ENCODE measurements at regions not wholly inside any gene's neighbourhood (a gene's known extent, or its start where the extent isn't known, plus 50 kb on each side); places are given as distances from the start of the nearest gene placed in this dataset.

DNA sequence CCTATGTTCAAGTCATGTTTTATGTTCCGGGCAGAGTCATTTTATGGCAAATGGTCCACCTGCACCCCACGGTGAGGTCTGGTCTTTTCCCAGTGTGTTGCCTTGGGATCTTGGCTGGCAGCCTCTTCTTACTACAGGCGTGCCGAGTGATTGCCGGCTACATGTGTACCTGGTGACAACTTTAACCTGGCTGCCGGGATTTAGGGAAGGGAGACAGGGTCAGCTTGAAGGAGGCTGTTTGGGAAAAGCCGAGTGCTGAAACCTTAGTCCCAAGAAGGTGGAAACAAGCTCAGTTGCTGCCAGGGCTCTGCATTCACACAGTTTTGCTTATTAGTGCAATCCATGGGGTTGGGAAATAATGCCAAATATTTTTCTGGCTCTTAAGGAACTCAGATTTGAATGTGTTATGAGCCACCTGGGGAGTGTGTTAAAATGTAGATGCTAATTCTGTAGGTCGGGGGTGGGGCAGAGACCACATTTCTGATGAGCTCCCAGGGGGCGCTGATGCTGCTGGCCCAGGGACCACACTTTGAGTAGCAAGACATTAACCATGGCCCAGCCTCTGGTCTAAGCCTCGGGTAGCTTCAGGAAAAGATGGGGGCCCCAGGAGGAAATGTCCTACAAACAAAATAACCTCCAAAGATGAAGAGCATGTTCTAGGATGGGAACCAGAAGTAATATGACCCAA lies 179.6 kb downstream of the TBX5 start:
- Histone ChIP-seq H3K27me3 (replicated peaks; ENCODE audit: insufficient read depth) (peaks cover 3% of the 10 kb centered on the region), H3K4me3 (no peak overlapping the region), H3K4me1 (replicated peaks) (no peaks in the 10 kb centered on the region), H3K27ac (no peak overlapping the region), H3K9me3 (no peaks in the 10 kb centered on the region), H3K36me3 (no peaks in the 10 kb centered on the region)
- intact Hi-C loops (cut with DNase I), result no loop called here
- TF ChIP-seq POLR2A (IDR thresholded peaks at IDR 0.05), result no peak
- TF ChIP-seq, protein P1, sequence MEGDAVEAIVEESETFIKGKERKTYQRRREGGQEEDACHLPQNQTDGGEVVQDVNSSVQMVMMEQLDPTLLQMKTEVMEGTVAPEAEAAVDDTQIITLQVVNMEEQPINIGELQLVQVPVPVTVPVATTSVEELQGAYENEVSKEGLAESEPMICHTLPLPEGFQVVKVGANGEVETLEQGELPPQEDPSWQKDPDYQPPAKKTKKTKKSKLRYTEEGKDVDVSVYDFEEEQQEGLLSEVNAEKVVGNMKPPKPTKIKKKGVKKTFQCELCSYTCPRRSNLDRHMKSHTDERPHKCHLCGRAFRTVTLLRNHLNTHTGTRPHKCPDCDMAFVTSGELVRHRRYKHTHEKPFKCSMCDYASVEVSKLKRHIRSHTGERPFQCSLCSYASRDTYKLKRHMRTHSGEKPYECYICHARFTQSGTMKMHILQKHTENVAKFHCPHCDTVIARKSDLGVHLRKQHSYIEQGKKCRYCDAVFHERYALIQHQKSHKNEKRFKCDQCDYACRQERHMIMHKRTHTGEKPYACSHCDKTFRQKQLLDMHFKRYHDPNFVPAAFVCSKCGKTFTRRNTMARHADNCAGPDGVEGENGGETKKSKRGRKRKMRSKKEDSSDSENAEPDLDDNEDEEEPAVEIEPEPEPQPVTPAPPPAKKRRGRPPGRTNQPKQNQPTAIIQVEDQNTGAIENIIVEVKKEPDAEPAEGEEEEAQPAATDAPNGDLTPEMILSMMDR (IDR thresholded peaks at IDR 0.05), result no peak
- no peak for TF ChIP-seq POLR2AphosphoS5 (IDR thresholded peaks at IDR 0.05)
- DNase-seq (ENCODE audit: low spot score), result no peak
- 66% methylated on average over 10 of the region's 10 CpGs for WGBS

DNA sequence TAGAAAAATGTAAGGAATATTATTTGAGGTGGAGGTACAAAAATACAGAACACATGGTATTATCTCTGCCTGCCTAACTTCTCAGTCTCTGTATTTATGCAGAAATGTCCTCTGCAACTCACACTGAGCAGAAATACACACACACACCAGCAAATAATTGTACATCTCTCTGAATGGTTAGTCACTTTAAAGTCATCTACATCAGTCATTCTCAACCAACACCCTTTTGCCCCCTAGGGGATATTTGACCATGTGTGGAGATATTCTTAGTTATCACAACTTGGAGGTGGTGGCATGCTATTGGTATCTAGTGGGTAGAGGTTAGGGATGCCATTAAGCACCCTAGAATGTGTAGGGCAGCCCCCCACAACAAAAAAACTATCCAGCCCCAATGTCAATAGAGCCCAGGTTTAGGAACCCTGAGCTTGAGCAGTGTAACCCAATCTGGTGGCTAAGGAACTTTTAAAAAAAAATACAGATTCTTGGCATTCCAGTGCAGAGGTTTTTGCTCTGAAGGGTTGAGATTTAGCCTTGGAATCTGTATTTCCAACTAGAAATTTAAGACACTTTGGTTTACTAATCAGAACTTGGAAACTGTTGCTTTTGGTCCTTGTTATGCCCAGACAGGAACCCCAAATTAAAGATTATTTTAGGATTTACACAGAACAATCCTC lies 183.8 kb downstream of the TBX5 start:
- peaks cover 3% of the 10 kb centered on the region for H3K27me3 ChIP-seq (replicated peaks; ENCODE audit: insufficient read depth)
- no peak for DNase-seq (ENCODE audit: low spot score)
- no peak overlapping the region for H3K27ac ChIP-seq
- TF ChIP-seq, protein P1 (IDR thresholded peaks at IDR 0.05), result no peak
- TF ChIP-seq POLR2A (IDR thresholded peaks at IDR 0.05), result no peak
- TF ChIP-seq POLR2AphosphoS5 (IDR thresholded peaks at IDR 0.05), result no peak
- intact Hi-C loops (cut with DNase I), result no loop called here
- H3K36me3 ChIP-seq, result no peaks in the 10 kb centered on the region
- H3K9me3 ChIP-seq, result no peaks in the 10 kb centered on the region
- no peak overlapping the region for H3K4me3 ChIP-seq
- H3K4me1 ChIP-seq (replicated peaks), result no peaks in the 10 kb centered on the region

DNA sequence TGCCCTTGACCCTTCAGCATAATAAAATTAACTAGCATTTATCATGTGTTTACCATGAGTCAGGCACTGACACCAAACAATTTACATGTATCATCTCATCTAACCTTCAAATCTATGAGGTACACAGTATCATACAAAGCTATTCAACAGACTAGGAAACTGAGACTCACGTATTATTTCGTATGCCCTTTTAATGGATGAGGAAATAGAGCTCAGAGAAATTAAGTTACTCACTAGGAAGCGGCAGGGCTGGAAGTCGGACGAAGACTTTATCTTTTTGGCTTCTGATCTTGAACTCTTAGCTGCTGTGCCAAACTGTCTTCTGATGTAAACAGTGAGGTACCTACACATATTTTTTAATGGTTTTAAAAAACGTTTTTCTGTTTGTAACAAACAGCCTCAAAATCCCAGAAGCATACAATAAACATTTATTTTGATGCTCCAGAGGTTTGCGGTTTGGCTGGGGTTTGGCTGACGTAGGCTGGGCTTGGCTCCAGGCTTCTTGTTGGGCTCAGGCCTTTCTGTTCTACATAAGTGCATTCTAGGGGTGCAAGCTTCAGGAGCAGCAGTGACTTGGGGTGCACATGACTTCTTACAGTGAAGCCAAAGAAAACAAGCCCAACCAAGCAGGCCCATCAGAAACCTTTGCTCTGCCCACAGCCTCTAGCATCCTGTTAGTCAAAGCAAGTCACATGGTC lies 184.7 kb downstream of the TBX5 start:
- Histone ChIP-seq H3K27me3 (replicated peaks; ENCODE audit: insufficient read depth) (peaks cover 3% of the 10 kb centered on the region), H3K36me3 (no peaks in the 10 kb centered on the region), H3K27ac (no peak overlapping the region), H3K4me3 (no peak overlapping the region), H3K4me1 (replicated peaks) (no peaks in the 10 kb centered on the region), H3K9me3 (no peaks in the 10 kb centered on the region)
- DNase-seq (ENCODE audit: low spot score), result no peak
- WGBS, result 73% methylated on average over 8 of the region's 8 CpGs
- TF ChIP-seq POLR2AphosphoS5 (IDR thresholded peaks at IDR 0.05) (no peak), POLR2A (IDR thresholded peaks at IDR 0.05) (no peak)
- TF ChIP-seq, protein P1 (IDR thresholded peaks at IDR 0.05), result no peak
- intact Hi-C loops (cut with DNase I), result no loop called here

- Histone ChIP-seq H3K4me1 (replicated peaks) (no peaks in the 10 kb centered on the region), H3K4me3 (no peak overlapping the region), H3K9me3 (no peaks in the 10 kb centered on the region), H3K27ac (no peak overlapping the region), H3K27me3 (replicated peaks; ENCODE audit: insufficient read depth) (peaks cover 3% of the 10 kb centered on the region), H3K36me3 (no peaks in the 10 kb centered on the region)
- TF ChIP-seq POLR2AphosphoS5 (IDR thresholded peaks at IDR 0.05) (no peak), POLR2A (IDR thresholded peaks at IDR 0.05) (no peak)
- TF ChIP-seq, protein P1 (IDR thresholded peaks at IDR 0.05), result no peak
- intact Hi-C loops (cut with DNase I), result no loop called here
- 87% methylated on average over 3 of the region's 3 CpGs for WGBS
- no peak for DNase-seq (ENCODE audit: low spot score)
These were observed 185.6 kb downstream of the TBX5 start for GRCh38 chr12:114220311-114220710.

Data from prostate gland (tissue), 2 donors.